ENCODE measurements at regions not wholly inside any gene's neighbourhood (a gene's known extent, or its start where the extent isn't known, plus 50 kb on each side); places are given as distances from the start of the nearest gene placed in this dataset.
"Not testable (repeated sequence)": the region's sequence is repeated elsewhere in the genome, so short reads cannot be mapped to it uniquely, and the experiment has no call there.

DNA sequence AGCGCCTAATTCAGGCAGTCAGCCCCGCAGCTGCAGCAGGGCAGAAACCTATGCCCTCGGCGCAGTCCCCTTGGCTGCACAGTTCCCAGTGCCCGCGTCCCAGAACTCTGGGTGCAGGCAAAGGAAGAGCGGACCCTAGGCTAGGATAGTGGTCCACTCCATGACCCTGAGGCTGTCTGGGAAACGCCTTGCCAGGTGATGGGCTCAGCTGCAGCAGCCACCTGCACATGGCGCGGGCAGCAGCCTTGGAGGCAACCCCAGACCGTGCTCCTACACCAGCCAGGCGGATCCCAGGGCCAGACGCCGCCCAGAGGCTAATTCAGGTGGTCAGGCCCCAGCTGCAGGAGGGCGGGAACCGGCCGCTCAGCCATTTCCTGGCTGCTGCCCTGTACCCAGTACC, 83.0 kb downstream of the POTEC start:
- not testable (repeated sequence) for DNase-seq

DNA sequence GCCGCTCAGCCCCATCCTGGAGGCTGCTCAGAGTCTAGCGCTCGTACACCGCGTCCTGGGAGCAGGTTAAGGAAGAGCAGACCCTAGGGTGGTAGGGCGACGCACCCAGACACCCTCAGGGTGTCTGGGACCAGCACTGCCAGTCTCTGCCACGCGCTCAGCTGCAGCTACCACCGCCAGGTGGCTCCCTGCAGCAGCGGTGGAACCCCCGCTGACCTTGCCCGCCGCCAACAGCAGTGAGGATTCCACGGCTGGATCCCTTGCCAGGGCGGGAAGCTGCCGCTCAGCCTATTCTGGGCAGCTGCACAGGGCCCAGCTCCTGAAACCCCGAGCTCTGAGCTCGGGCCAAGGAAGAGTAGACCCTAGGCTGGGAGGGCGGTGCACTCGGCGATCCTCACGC, 83.6 kb downstream of the POTEC start:
- DNase-seq = not testable (repeated sequence)

DNA sequence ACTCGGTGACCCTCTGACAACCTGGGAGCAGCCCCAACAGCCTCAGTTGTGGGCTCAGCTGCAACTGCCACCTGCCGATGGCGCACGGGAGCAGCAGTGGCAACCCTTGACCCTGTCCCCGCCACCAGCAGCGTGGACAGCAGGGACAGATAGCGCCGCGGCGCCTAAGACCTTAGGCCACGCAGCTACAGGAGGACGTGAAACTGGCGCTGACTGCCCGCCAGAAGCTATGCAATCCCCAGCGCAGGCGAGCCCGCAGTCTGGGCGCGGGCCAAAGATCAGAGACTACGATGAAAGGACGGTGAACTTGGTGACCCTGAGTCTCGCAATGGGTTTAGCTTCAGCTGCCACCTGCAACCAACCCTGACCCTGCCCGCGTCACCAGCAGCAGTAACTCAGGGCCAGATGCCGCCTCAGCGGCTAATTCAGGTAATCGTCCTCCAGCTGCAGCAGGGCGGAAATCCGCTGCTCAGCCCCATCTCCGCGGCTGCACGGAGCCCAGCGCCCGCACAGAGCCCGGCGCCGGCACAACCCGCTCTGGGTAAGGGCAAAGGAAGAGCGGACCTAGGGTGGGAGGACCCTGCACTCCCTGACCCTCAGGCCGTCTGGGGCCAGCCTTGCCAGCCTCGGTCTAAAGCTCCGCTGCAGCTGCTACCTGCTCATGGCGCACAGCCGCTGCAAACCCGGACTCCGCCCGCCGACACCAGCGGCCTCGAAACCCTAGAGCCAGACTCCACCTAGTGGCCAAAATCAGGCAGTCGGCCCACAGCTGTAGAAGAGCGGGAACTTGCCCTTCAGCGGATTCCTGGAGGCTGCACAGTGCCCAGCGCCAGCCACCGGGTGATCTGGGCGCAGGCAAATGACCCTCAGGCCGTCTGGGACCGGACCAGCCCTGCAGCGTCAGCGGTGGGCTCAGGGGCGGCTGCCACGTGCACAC, 85.1 kb downstream of the POTEC start:
- DNase-seq = peak; percentile 82

DNA sequence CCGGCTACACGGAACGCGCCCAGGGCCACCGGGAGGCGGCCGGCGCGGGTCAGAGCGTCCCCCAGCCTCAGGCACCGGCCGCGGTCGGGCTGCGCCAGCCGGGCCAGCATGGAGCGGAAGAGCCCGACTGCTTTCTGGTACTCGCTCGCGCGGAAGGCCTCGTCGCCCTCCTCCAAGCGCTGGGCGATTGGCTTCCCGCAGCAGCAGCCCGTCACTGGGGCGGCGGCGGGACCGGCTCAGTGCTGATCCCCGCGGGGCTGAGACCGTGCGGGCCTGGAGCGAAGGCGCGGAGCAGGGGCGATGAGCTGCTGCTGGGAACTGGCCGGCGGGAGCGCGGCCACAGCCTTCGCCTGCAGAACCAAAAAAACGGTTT, 92.8 kb downstream of the POTEC start:
- DNase-seq = peak; percentile 45

DNA sequence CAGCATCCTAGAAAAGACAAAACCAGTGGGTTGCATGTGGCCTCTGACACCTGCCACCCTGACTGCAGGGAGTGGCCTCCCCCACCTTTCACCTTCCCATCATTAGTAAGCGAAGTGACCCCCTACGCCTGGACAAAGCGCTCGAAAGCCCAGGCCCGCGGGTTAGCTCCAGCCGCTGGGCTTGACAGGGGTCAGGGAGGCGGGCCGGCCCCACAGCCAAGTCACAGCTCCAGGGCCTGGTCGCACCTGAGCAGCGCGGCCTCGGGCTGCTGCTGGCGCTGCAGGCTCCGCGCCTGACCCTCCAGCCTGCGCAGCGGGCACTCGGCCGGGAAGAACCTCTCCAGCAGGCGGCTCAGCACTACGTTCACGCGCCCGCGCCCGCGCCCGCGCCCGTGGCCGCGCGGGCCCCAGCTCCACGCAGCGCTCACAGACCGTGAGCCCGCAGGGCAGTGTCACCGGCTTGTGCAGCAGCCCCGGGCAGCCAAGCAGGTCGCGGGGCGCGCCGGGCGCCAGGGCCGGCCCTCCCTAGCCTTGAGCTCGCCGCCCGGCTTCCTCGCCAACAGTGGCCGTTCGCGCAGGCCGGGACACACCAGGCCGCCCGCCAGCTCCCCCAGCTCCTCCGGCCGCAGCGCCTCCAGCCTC, 93.3 kb downstream of the POTEC start:
- DNase-seq = peak; percentile 52

DNA sequence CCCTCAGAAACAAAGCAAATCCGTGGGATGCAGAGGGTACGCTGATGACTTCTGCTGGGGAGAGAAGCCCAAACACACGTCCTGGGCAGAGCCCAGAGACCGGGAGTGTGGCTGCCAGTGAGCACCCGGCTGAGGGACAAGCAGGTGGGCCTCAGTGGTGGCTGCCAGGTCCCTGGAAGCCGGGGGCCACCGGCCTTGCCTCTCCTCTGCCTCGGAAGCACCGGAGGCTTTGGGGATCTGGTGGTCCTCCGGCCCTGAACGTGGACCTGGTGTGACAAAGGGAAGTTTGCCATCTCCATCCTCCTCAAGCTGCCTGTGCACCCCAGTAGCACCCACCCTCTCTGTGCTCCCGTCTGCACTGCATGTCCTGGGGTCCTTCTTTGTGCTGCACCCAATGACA, 94.3 kb downstream of the POTEC start:
- not testable (repeated sequence) for DNase-seq

DNA sequence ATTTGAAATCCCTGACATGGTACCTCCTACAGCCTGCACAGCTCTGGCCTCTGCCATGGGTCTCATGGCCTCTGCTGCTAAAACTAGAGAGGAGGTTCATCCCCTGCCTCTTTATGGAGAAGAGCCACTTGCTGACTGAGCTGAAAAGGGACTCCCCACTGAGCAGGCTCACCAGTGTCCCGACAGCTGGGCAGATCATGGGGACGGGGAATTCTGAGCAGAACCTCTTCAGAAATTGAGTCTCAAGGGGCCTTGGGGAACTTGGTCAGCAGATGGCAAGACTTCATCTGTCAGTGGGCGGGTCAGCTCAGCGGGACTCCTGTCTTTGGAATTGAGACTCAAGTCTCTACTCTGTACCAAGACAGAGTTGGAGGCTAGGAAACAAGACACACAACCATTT, 95.7 kb downstream of the POTEC start:
- not testable (repeated sequence) for DNase-seq

DNA sequence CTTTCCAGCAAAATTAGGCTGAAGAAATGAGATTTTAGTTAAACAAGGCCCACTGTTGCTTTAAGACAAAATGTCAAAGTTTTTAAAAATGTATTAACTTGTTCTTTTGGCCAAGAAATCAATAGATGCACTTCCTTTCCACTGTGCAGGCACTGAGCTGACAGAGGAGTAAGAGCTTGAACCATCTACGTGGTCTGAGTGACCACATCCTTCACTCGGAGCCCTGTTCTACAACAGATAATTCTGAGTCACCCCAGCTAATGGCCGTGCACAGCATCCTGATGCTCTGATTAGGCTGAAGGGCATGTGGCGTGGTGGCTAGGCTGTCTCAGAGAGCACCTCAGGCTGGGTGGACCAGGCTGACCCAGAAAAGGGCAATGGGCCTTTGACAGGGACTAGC, 107.9 kb downstream of the POTEC start:
- not testable (repeated sequence) for DNase-seq

DNA sequence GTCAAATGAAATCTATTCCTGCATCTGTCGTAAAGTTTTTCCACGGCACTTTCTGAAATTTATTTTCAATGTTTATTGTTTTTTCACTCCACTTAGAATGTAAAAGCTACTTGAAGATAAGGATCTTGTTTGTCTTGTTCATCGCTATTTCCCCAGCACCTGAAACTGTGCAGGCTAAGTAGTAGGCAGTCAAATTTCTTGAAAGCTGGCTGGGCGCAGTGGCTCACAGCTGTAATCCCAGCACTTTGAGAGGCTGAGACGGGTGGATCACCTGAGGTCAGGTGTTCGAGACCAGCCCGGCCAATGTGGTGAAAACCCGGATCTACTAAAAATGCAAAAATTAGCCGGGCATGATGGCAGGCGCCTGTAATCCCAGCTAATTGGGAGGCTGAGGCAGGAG, 111.0 kb downstream of the POTEC start:
- not testable (repeated sequence) for DNase-seq

DNA sequence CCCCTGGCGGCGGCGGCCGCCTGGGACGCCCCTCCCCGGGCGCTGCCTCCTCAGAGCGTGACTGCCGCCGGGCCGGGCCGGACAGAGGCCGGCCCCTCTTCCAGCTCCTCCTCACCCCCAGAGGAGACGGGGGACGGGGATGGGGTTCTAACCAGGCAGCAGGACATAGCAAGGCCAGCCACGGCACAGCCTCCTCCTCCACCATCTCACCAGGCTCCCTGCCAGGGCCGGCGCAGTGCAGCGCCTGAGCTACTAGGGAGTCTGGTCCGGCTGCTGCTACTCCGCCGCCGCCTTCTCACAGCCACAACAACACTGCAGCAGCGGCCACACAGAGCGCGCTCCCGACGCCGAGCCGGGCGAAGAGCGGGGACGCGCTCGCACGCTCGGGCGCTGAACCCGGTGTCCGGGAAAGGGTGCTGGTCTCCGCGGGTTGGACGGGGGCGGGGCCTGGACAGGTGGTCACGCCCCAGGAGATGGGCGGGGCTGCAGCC, 112.3 kb downstream of the POTEC start:
- DNase-seq = peak; percentile 78

DNA sequence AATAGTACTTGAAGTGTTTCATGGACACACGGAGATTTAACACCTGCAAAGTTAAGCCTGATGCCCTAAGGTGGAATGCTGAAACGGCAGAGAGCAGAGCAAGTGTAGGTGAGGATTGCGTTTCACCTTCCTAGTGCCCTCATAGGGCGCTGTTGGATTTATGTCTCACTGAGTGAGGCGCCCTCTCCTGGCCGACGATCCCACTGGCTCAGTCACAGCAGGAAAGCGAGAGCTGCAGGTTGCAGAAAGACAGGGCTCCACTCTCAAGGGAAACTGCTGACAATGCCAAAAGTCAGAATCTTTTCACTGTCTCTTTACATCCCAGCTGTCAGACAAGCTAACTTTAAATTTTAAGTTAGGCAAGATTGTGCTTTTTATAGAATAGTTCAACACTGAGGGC, 127.6 kb downstream of the POTEC start:
- DNase-seq = peak; percentile 54

DNA sequence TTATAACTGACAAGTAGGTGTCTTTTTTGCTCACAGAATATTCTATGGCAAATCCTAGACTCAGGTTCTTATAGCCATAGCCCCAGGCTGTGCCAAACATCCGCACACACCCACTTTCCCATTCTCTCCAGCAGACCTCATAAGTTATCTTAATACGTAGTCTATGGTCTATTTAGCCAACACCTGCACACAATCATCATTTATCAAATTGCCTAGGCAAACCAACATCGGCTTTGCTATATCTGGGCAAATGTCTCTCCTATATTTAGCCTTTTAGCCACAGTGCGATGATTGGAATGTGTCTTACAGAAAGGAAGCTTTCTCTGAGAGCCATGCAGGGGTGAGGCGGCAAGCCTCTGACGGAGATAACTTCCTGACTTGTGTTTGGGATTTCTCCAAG, 128.0 kb downstream of the POTEC start:
- DNase-seq = not testable (repeated sequence)

DNA sequence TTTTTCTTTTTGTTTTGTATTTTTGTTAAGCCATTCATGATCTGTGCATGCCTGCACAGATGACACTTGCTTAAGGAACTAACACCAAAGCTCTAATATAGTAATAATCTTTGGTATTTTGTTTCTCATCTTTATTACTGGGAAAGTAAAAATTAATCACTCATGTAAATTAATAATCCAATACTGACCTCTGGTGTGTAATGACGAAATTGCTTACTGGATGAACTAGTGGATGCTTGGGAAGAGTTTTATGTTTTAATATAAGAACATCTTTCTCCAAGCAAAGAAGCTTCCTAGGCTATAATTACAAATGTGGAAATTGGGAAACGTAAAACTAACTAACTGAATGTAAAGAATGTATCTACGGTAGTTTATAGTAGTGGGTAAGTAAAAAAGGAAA, 147.9 kb downstream of the POTEC start:
- DNase-seq = not testable (repeated sequence)

DNA sequence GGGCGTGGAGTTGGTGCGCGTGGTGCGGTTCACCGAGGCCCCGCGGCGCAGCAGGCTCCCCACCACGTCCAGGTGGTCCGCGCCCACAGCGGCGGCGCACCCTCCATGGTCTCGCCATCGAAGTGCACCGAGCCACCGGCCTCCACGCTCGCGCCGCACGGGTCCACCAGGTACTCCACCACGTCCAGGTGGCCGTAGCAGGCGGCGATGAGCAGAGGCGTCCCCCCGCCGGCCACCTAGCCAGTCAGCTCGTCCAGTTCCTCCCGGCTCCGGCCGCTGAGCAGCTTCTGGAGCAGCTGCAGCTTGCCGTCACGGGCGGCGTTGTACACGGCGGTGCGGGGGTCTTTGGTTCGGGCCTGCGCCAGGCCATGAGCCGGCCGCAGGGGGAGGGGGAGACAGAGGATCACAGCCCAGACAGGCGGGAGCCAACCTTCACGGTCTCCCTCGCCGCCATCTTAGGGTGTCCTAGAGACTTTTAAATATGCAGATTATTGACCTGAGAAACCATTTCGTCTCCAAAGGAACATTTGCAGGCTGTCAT, 149.8 kb downstream of the POTEC start:
- not testable (repeated sequence) for DNase-seq

DNA sequence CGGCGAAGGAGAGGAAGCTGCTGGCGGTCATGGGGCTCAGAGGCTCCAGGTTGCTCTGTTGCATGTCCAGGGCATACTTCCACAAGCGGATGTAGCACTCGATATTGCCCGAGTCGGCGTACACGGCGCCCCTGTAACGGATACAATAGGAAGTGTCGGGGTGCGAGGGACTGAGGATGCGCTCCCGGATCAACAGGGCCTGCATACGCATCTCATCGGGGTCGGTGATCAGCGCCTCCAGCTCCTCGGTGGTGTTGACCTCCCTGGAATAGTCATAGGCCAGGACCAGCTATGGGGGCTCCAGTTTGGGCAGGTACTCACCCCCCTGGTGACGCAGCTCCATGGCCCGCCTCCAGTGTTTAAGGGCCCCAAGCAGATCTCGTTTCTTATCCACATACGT, 150.8 kb downstream of the POTEC start:
- not testable (repeated sequence) for DNase-seq

DNA sequence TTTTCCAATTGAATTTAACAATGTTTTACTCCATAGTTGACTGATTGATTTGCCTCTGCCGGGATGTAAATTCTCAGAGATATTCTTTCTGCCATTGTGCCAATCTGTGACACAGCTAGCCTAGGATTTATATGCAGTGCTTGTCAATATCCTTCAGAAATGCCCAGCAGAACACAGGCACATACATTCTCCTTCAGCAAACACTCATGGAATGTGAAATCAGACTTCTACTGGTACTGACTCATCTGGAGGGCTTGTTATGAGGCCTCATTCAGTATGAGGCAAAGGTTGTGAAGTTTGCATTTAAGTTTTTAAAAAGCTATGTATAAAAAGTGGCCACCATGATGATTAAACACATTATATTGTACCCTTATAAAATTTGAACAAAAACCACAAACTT, 158.4 kb downstream of the POTEC start:
- not testable (repeated sequence) for DNase-seq

DNA sequence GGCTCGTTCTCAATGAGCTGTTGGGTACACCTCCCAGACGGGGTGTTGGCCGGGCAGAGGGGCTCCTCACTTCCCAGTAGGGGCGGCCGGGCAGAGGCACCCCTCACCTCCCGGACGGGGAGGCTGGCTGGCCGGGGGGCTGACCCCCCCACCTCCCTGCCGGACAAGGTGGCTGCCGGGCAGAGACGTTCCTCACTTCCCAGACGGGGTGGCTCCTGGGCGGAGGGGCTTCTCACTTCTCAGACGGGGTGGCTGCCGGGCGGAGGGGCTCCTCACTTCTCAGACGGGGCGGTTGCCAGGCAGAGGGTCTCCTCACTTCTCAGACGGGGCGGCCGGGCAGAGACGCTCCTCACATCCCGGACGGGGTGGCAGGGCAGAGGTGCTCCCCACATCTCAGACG, 160.7 kb downstream of the POTEC start:
- not testable (repeated sequence) for DNase-seq

DNA sequence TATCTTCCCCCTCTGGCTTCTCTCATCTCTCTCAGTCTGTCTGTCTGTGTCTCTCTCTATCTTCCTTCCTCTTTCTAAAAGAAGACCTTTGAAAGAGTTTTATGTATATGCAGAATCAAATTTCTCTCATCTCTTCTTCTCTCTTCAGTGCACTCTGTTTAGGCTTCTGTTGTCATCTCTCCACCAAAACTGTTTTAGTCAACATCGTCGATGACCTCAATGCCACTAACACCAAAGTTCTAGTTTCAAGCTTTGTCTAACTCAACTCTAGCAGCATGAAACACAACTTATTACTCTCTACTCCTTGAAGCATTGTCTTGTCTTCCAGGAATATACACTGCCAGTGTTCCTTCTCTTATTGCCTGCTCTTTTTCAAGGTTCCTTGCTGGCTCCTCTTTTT, 163.9 kb downstream of the POTEC start:
- DNase-seq = not testable (repeated sequence)

DNA sequence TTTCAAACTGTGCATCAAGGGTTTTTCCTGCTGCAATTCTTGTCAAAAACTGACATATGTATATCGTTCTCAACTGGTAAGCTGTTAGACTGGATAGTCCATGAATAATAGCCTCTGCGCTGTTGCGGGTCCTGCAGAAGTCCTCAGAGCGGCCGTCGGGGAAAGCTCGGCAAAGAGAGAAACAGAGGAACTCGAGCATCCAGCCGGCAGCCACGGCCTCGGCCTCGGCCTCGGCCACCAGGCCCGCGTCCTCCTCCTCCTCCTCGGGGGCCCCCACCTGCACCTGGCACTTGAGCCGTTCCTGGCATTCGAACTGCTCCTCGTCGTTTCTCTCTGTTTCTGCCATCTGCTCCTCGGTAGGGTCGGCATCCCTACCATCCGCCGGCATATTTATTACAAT, 165.0 kb downstream of the POTEC start:
- not testable (repeated sequence) for DNase-seq

DNA sequence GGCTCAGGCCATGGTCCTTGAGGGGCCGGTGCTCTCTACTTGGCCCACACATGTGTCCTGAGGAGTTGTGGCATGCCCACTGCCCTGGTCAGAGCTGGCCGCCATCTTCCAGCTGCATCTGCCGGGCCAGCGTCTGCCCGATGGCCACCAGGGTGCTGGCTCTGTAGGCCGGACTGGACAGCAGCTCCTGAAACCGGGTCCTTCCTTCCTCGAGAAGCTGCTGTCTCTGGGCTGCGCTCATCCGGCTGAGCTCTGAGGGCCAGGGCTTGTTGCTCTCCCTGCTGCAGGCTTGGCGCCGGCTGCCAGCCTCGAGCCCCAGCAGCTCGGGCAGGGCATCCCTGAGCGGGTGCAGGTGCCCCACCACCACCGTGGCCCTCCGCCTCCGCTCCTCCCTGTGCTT, 182.1 kb downstream of the POTEC start:
- not testable (repeated sequence) for DNase-seq

DNA sequence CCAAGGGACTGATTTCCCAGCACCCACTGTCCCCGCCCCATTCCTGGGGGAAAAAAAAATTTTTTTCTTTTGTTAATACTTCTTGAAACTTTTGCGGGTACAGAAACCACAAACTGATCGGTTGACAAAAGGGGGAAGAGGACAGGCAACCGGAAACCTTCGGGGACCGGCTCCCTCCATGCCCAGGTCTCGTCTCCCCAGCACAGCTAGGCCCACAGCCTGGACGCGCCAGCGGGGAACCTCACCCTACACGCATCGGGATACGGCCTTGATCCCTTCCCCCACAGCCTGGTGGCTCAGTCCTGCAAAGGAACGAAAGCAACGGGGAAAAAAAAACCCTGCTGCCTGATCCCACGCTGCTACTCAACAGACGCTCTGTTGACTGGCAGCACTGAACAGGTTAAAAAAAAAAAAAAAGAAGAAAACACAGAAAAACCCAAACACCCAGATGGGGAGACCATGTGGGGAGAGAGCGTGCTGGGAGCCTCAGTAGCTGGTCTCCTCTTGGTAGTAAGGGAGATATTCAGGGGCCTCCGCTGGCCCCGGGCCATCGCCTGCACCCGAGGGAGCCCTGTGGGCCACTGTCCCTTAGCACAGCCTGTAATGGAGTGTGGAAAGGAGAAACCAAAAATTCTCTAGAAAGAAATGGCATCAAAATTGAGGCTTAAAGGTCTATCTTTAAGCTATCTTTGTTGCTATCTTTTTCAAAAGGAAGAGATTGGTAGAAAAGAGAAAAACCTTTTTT, 185.7 kb downstream of the POTEC start:
- not testable (repeated sequence) for DNase-seq

DNA sequence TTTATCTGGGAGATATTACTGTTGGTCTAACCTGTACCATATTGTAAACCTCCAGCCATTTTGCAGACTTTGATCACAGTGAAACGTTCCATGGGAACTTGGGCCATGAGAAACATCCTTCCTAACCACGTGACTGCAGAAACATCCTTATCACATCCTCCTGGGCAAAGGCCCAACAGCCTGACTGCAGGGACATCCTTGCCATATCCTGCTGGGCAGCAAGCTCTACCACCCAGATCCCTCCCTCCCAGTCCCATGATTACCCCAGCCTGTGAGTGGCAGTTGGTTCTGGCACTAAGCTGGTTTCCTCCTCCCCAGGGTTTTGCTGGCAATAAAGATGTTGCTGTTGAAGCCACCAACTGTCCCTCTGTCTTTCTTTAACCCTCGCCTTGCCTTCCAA, 201.2 kb downstream of the POTEC start:
- DNase-seq = not testable (repeated sequence)

DNA sequence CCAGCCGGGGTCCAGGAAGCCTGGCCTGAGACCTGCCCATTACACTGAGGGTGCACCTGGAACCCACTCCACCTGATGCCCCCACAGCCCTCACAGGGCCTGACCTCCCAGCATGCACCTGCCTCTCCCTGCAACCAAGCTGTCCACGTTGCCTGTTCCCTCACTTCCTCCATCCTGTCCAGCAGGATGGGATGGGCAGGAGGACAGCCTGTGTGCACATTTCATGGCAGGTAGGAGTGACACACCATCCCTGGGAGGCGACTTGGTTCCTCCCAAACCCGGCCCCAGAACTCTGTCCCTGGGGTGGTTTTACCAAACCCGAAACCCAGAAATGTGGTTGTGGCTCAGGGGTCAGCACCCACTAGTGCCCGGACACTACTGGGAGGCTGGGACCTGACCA, 203.8 kb upstream of the ZNF519 start:
- not testable (repeated sequence) for DNase-seq

All from stimulated activated CD4-positive, alpha-beta T cell treated with anti-CD3 and anti-CD28 coated beads, Interleukin-15, amount 100 ng/mL, for 24 hours (primary cell).